ENCODE measurements at regions not wholly inside any gene's neighbourhood (a gene's known extent, or its start where the extent isn't known, plus 50 kb on each side); places are given as distances from the start of the nearest gene placed in this dataset.

DNA sequence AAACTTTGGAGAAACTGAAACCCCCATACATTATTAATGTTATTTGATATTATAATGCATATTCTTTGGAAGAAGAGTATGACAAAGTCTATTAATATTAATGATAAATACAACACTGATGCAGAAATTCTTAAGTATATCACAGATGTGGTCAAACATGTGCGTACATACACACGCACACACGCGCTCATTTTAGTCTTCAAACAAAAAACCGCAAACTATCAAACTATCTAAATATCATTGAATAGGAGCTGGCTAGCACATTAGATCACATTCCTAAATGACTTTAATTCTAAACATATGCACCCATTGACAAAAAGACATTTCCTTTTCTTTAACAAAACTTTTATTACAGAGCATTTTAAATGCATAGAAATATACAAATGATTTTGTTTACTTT, 872.7 kb downstream of the SLC16A7 start:
- Histone ChIP-seq H4K20me1 (ENCODE audit: insufficient read depth) (no peaks in the 10 kb centered on the region), H2AFZ (ENCODE audit: low read depth, low read length, poor library complexity, severe bottlenecking) (no peak overlapping the region), H3K4me2 (ENCODE audit: low read length) (no peak overlapping the region), H3K4me3 (replicated peaks in 1 of 2; ENCODE audit: low read depth in 1 of 2, low read length in 2 of 2) (no peak overlapping the region), H3K27me3 (ENCODE audit: insufficient read depth, low read length) (no peaks in the 10 kb centered on the region), H3K79me2 (ENCODE audit: insufficient read depth, low read length) (no peaks in the 10 kb centered on the region), H3K27ac (ENCODE audit: low read depth, low read length) (no peak overlapping the region), H3K9me2 (ENCODE audit: insufficient read depth) (no peaks in the 10 kb centered on the region), H3K36me3 (ENCODE audit: control insufficient read depth in 1 of 2, insufficient read depth in 2 of 2, low read length in 2 of 2) (no peaks in the 10 kb centered on the region), H3K4me1 (ENCODE audit: control insufficient read depth in 1 of 2, insufficient read depth in 2 of 2, low read length in 2 of 2) (no peaks in the 10 kb centered on the region), H3K9ac (ENCODE audit: low read length) (no peak overlapping the region), H3K9me3 (ENCODE audit: control insufficient read depth in 1 of 2, insufficient read depth in 1 of 2, low read depth in 1 of 2, low read length in 2 of 2) (no peaks in the 10 kb centered on the region)
- DNase-seq (ENCODE audit: low read depth, low spot score): no peak
- intact Hi-C loops (cut with micrococcal nuclease): no loop called here
- ChIA-PET POLR2A (no interaction called here), CTCF (no interaction called here), RAD21 (ENCODE audit: low non-redundant PET in 1 of 2, low total read pairs in 2 of 2, uncharacterized antibody in 2 of 2, unreplicated experiment in 2 of 2) (no interaction called here)
- TF ChIP-seq JUND (IDR thresholded peaks at IDR 0.05) (no peak), SRF (IDR thresholded peaks at IDR 0.05; ENCODE audit: low read depth) (no peak)
- no TSS peak for BruUV-seq (replicated peaks)
- no peak for ATAC-seq

DNA sequence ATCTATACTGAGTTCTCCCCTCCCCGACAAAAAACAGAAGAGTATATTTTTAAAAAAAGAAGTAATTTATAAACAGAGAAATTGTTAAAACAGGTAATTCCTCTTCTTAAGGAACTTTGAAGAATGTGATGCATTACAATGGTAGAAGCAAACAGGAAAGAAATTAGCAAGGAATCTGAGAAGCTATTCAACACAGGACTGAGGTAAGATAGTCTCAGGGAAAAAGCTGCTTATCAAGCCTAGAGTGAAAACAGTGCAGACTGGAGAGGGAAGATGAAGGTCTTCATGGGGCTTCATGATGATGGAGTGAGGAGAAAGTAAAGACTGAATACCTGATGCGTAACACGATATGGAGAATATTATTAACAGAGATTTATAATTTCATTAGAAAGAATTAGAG, 880.0 kb downstream of the SLC16A7 start:
- intact Hi-C loops (cut with micrococcal nuclease): no loop called here
- POLR2A ChIA-PET: no interaction called here
- Histone ChIP-seq H3K27ac (ENCODE audit: low read depth, low read length) (no peak overlapping the region), H2AFZ (ENCODE audit: low read depth, low read length, poor library complexity, severe bottlenecking) (no peak overlapping the region), H3K9me3 (ENCODE audit: control insufficient read depth in 1 of 2, insufficient read depth in 1 of 2, low read depth in 1 of 2, low read length in 2 of 2) (no peaks in the 10 kb centered on the region), H3K36me3 (ENCODE audit: control insufficient read depth in 1 of 2, insufficient read depth in 2 of 2, low read length in 2 of 2) (no peaks in the 10 kb centered on the region), H3K4me2 (ENCODE audit: low read length) (no peak overlapping the region), H3K79me2 (ENCODE audit: insufficient read depth, low read length) (no peaks in the 10 kb centered on the region), H3K9ac (ENCODE audit: low read length) (no peak overlapping the region), H4K20me1 (ENCODE audit: insufficient read depth) (no peaks in the 10 kb centered on the region), H3K9me2 (ENCODE audit: insufficient read depth) (no peaks in the 10 kb centered on the region), H3K27me3 (ENCODE audit: insufficient read depth, low read length) (no peaks in the 10 kb centered on the region), H3K4me1 (ENCODE audit: control insufficient read depth in 1 of 2, insufficient read depth in 2 of 2, low read length in 2 of 2) (no peaks in the 10 kb centered on the region), H3K4me3 (replicated peaks in 1 of 2; ENCODE audit: low read depth in 1 of 2, low read length in 2 of 2) (no peak overlapping the region)
- TF ChIP-seq, protein P1, sequence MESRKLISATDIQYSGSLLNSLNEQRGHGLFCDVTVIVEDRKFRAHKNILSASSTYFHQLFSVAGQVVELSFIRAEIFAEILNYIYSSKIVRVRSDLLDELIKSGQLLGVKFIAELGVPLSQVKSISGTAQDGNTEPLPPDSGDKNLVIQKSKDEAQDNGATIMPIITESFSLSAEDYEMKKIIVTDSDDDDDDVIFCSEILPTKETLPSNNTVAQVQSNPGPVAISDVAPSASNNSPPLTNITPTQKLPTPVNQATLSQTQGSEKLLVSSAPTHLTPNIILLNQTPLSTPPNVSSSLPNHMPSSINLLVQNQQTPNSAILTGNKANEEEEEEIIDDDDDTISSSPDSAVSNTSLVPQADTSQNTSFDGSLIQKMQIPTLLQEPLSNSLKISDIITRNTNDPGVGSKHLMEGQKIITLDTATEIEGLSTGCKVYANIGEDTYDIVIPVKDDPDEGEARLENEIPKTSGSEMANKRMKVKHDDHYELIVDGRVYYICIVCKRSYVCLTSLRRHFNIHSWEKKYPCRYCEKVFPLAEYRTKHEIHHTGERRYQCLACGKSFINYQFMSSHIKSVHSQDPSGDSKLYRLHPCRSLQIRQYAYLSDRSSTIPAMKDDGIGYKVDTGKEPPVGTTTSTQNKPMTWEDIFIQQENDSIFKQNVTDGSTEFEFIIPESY (IDR thresholded peaks at IDR 0.05; ENCODE audit: extremely low read depth, insufficient replicate concordance, low read length): no peak
- TF ChIP-seq YY1 (IDR thresholded peaks at IDR 0.05; ENCODE audit: extremely low read depth, insufficient replicate concordance, low read depth, low read length): no peak
- no peak for TF ChIP-seq SP1 (IDR thresholded peaks at IDR 0.05; ENCODE audit: low read depth)
- TF ChIP-seq JUND (IDR thresholded peaks at IDR 0.05): no peak
- TF ChIP-seq CEBPB (IDR thresholded peaks at IDR 0.05; ENCODE audit: low read depth): no peak
- TF ChIP-seq, protein P2, sequence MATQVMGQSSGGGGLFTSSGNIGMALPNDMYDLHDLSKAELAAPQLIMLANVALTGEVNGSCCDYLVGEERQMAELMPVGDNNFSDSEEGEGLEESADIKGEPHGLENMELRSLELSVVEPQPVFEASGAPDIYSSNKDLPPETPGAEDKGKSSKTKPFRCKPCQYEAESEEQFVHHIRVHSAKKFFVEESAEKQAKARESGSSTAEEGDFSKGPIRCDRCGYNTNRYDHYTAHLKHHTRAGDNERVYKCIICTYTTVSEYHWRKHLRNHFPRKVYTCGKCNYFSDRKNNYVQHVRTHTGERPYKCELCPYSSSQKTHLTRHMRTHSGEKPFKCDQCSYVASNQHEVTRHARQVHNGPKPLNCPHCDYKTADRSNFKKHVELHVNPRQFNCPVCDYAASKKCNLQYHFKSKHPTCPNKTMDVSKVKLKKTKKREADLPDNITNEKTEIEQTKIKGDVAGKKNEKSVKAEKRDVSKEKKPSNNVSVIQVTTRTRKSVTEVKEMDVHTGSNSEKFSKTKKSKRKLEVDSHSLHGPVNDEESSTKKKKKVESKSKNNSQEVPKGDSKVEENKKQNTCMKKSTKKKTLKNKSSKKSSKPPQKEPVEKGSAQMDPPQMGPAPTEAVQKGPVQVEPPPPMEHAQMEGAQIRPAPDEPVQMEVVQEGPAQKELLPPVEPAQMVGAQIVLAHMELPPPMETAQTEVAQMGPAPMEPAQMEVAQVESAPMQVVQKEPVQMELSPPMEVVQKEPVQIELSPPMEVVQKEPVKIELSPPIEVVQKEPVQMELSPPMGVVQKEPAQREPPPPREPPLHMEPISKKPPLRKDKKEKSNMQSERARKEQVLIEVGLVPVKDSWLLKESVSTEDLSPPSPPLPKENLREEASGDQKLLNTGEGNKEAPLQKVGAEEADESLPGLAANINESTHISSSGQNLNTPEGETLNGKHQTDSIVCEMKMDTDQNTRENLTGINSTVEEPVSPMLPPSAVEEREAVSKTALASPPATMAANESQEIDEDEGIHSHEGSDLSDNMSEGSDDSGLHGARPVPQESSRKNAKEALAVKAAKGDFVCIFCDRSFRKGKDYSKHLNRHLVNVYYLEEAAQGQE (IDR thresholded peaks at IDR 0.05; ENCODE audit: low read depth): no peak
- no peak for TF ChIP-seq SIN3A (IDR thresholded peaks at IDR 0.05; ENCODE audit: low read depth)
- no peak for TF ChIP-seq EGR1 (IDR thresholded peaks at IDR 0.05; ENCODE audit: low read depth)
- no peak for TF ChIP-seq CBX3 (IDR thresholded peaks at IDR 0.05; ENCODE audit: low read depth)
- TF ChIP-seq, protein P3, sequence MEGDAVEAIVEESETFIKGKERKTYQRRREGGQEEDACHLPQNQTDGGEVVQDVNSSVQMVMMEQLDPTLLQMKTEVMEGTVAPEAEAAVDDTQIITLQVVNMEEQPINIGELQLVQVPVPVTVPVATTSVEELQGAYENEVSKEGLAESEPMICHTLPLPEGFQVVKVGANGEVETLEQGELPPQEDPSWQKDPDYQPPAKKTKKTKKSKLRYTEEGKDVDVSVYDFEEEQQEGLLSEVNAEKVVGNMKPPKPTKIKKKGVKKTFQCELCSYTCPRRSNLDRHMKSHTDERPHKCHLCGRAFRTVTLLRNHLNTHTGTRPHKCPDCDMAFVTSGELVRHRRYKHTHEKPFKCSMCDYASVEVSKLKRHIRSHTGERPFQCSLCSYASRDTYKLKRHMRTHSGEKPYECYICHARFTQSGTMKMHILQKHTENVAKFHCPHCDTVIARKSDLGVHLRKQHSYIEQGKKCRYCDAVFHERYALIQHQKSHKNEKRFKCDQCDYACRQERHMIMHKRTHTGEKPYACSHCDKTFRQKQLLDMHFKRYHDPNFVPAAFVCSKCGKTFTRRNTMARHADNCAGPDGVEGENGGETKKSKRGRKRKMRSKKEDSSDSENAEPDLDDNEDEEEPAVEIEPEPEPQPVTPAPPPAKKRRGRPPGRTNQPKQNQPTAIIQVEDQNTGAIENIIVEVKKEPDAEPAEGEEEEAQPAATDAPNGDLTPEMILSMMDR (IDR thresholded peaks at IDR 0.05 in 2 of 3, conservative IDR thresholded peaks at IDR 0.05 in 1 of 3; ENCODE audit: borderline replicate concordance in 1 of 3, insufficient read depth in 1 of 3, low read depth in 2 of 3, low read length in 2 of 3): no peak
- TF ChIP-seq ZFX (IDR thresholded peaks at IDR 0.05): no peak
- TF ChIP-seq, protein P4, sequence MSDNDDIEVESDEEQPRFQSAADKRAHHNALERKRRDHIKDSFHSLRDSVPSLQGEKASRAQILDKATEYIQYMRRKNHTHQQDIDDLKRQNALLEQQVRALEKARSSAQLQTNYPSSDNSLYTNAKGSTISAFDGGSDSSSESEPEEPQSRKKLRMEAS (IDR thresholded peaks at IDR 0.05): no peak
- TF ChIP-seq POLR2AphosphoS5 (IDR thresholded peaks at IDR 0.05; ENCODE audit: low read depth, low read length): no peak
- DNase-seq (ENCODE audit: low read depth, low spot score): no peak
- no peak for ATAC-seq
- no TSS peak for BruUV-seq (replicated peaks)
- CTCF ChIA-PET: no interaction called here
- RAD21 ChIA-PET (ENCODE audit: low non-redundant PET in 1 of 2, low total read pairs in 2 of 2, uncharacterized antibody in 2 of 2, unreplicated experiment in 2 of 2): no interaction called here
